ENCODE measurements at regions not wholly inside any gene's neighbourhood (a gene's known extent, or its start where the extent isn't known, plus 50 kb on each side); places are given as distances from the start of the nearest gene placed in this dataset.
A peak's percentile ranks its signal among the peaks of the same experiment; 100 is the strongest.

- no peak for DNase-seq
Observed at GRCh38 chr10:70939441-70940003, 51.2 kb upstream of the PCBD1 start.

GRCh38 chr10:70940834-70941568 lies 52.6 kb upstream of the PCBD1 start:
- DNase-seq: peak; percentile 28

- DNase-seq: no peak
Observed at GRCh38 chr10:70942125-70942524, 53.8 kb upstream of the PCBD1 start.

- DNase-seq: no peak
Observed at GRCh38 chr10:70942725-70943124, 54.4 kb upstream of the PCBD1 start.

- DNase-seq: no peak
Observed at GRCh38 chr10:70943249-70943648, 54.9 kb upstream of the PCBD1 start.

GRCh38 chr10:70943841-70944466 lies 55.6 kb upstream of the PCBD1 start:
- DNase-seq: no peak

GRCh38 chr10:70950037-70950436 lies 61.7 kb upstream of the PCBD1 start:
- DNase-seq: no peak

GRCh38 chr10:70950801-70951200 lies 62.4 kb upstream of the PCBD1 start:
- no peak for DNase-seq

- DNase-seq: no peak
Observed at GRCh38 chr10:70952401-70952800, 64.0 kb upstream of the PCBD1 start.

- no peak for DNase-seq
Observed at GRCh38 chr10:70952921-70953320, 64.6 kb upstream of the PCBD1 start.

- DNase-seq: no peak
Observed at GRCh38 chr10:70954381-70955176, 66.2 kb upstream of the PCBD1 start.

- no peak for DNase-seq
Observed at GRCh38 chr10:70956029-70956759, 67.8 kb upstream of the PCBD1 start.

GRCh38 chr10:70958396-70958795 lies 70.0 kb upstream of the PCBD1 start:
- DNase-seq: no peak

GRCh38 chr10:70960316-70960715 lies 72.0 kb upstream of the PCBD1 start:
- no peak for DNase-seq

GRCh38 chr10:70960783-70961570 lies 72.6 kb upstream of the PCBD1 start:
- no peak for DNase-seq

- no peak for DNase-seq
Observed at GRCh38 chr10:70962686-70963085, 74.3 kb upstream of the PCBD1 start.

GRCh38 chr10:70963271-70963670 lies 74.9 kb upstream of the PCBD1 start:
- DNase-seq: no peak

GRCh38 chr10:70964245-70964644 lies 75.9 kb upstream of the PCBD1 start:
- no peak for DNase-seq

- no peak for DNase-seq
Observed at GRCh38 chr10:70964881-70965280, 76.5 kb upstream of the PCBD1 start.

GRCh38 chr10:70965566-70965965 lies 77.2 kb upstream of the PCBD1 start:
- no peak for DNase-seq

- DNase-seq: no peak
Observed at GRCh38 chr10:70966646-70967553, 78.5 kb upstream of the PCBD1 start.
